ENCODE measurements at regions not wholly inside any gene's neighbourhood (a gene's known extent, or its start where the extent isn't known, plus 50 kb on each side); places are given as distances from the start of the nearest gene placed in this dataset.

DNA sequence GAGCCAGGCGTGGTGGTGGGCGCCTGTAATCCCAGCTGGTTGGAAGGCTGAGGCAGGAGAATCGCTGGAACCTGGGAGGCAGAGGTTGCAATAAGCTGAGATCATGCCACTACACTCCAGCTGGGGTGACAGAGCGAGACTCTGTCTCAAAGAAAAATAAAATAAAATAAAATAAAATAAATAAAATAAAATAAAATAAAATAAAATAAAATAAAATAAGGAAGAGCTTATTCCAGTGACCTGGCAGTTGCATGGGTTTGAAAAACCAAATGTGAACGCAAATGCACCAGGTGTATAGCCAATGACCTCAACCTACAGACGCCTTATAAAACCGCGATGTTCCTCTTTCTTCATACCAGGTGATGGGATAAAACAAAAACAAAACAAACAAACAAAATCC is 995.7 kb downstream of the TYW1 start:
- Histone ChIP-seq H3K9ac (ENCODE audit: low read length in 3 of 3) (no peak overlapping the region), H3K27ac (ENCODE audit: low read depth in 2 of 2, low read length in 2 of 2) (no peak overlapping the region), H3K27me3 (ENCODE audit: control insufficient read depth, insufficient read depth, low read length) (no peaks in the 10 kb centered on the region), H3K4me3 (ENCODE audit: low read length in 3 of 3) (no peak overlapping the region), H3K4me1 (ENCODE audit: control insufficient read depth in 2 of 3, insufficient read depth in 2 of 3, low read depth in 1 of 3, low read length in 3 of 3) (no peaks in the 10 kb centered on the region), H3K36me3 (ENCODE audit: control insufficient read depth in 2 of 3, insufficient read depth in 3 of 3, low read length in 3 of 3) (no peaks in the 10 kb centered on the region), H3K9me3 (ENCODE audit: control insufficient read depth in 2 of 3, insufficient read depth in 1 of 3, low read length in 3 of 3) (no peaks in the 10 kb centered on the region)
- no peak for FAIRE-seq
- TF ChIP-seq, protein P1, sequence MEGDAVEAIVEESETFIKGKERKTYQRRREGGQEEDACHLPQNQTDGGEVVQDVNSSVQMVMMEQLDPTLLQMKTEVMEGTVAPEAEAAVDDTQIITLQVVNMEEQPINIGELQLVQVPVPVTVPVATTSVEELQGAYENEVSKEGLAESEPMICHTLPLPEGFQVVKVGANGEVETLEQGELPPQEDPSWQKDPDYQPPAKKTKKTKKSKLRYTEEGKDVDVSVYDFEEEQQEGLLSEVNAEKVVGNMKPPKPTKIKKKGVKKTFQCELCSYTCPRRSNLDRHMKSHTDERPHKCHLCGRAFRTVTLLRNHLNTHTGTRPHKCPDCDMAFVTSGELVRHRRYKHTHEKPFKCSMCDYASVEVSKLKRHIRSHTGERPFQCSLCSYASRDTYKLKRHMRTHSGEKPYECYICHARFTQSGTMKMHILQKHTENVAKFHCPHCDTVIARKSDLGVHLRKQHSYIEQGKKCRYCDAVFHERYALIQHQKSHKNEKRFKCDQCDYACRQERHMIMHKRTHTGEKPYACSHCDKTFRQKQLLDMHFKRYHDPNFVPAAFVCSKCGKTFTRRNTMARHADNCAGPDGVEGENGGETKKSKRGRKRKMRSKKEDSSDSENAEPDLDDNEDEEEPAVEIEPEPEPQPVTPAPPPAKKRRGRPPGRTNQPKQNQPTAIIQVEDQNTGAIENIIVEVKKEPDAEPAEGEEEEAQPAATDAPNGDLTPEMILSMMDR (IDR thresholded peaks at IDR 0.05; ENCODE audit: borderline replicate concordance, extremely low read depth, insufficient read depth), result no peak
- intact Hi-C loops (cut with DNase I), result no loop called here
- DNase-seq, result no peak

DNA sequence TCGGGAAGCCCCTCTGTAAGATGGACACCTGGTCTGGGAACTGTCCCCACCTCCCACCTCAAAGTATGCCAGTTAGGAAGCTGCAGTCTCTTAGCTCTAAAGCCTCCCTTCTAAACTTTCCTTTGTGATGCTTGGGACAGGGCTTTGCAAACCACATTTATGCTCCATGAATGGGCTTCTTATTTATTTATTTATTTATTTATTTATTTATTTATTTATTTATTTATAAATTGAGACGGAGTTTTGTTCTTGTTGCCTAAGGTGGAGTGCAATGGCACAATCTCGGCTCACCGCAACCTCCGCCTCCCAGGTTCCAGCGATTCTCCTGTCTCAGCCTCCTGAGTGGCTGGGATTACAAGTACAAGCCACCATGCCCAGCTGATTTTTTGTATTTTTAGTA is 1009.4 kb downstream of the TYW1 start:
- intact Hi-C loops (cut with DNase I), result no loop called here
- Histone ChIP-seq H3K27me3 (ENCODE audit: control insufficient read depth, insufficient read depth, low read length) (no peaks in the 10 kb centered on the region), H3K27ac (ENCODE audit: low read depth in 2 of 2, low read length in 2 of 2) (no peak overlapping the region), H3K4me1 (ENCODE audit: control insufficient read depth in 2 of 3, insufficient read depth in 2 of 3, low read depth in 1 of 3, low read length in 3 of 3) (no peaks in the 10 kb centered on the region), H3K36me3 (ENCODE audit: control insufficient read depth in 2 of 3, insufficient read depth in 3 of 3, low read length in 3 of 3) (no peaks in the 10 kb centered on the region), H3K9ac (ENCODE audit: low read length in 3 of 3) (no peak overlapping the region), H3K9me3 (ENCODE audit: control insufficient read depth in 2 of 3, insufficient read depth in 1 of 3, low read length in 3 of 3) (no peaks in the 10 kb centered on the region), H3K4me3 (ENCODE audit: low read length in 3 of 3) (no peak overlapping the region)
- FAIRE-seq (no peak), DNase-seq (no peak)
- TF ChIP-seq, protein P1 (IDR thresholded peaks at IDR 0.05; ENCODE audit: borderline replicate concordance, extremely low read depth, insufficient read depth), result no peak

DNA sequence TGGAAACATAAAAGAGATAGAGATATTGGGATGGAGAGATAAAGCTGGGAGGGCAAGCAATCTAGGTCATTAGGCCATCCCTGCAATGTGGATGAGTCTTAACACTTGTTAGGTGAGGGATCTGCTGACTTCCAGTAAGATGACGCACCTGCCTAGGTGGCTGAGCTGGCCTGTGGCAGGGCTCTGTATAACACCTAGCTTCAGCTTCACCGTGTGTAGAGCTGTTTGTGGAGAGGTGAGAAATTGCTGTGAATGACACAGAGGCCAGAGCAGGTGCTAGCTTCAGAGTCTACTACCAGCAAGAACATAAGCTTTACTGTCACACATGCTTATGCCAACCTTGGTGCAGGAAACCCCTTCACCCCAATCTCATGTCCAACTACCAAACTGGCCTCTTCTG is 1010.0 kb downstream of the TYW1 start:
- TF ChIP-seq, protein P1 (IDR thresholded peaks at IDR 0.05; ENCODE audit: borderline replicate concordance, extremely low read depth, insufficient read depth), result no peak
- no peak overlapping the region for H3K27ac ChIP-seq (ENCODE audit: low read depth in 2 of 2, low read length in 2 of 2)
- no peaks in the 10 kb centered on the region for H3K9me3 ChIP-seq (ENCODE audit: control insufficient read depth in 2 of 3, insufficient read depth in 1 of 3, low read length in 3 of 3)
- DNase-seq (no peak), FAIRE-seq (no peak)
- no peak overlapping the region for H3K4me3 ChIP-seq (ENCODE audit: low read length in 3 of 3)
- intact Hi-C loops (cut with DNase I), result no loop called here
- H3K4me1 ChIP-seq (ENCODE audit: control insufficient read depth in 2 of 3, insufficient read depth in 2 of 3, low read depth in 1 of 3, low read length in 3 of 3), result no peaks in the 10 kb centered on the region
- no peaks in the 10 kb centered on the region for H3K36me3 ChIP-seq (ENCODE audit: control insufficient read depth in 2 of 3, insufficient read depth in 3 of 3, low read length in 3 of 3)
- no peaks in the 10 kb centered on the region for H3K27me3 ChIP-seq (ENCODE audit: control insufficient read depth, insufficient read depth, low read length)
- H3K9ac ChIP-seq (ENCODE audit: low read length in 3 of 3), result no peak overlapping the region

DNA sequence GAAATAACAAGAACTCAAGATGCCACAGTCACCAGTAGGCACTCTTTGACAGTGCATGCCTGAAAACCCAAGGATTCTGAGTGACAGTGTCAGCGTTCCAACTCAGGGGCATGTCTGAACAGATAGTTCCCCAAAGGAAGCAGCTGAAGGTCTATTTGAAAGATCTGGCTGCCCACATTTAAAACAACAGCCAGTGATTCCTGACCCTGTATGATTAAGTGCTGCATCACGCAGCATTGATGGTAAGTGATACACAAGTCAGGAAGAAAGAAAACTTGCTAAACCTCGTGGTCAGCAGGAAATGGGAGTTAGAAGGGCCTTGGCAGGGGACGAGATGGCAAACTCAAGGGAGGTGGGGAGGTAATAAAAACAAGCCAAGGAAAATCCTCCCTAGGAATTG is 1013.1 kb downstream of the TYW1 start:
- TF ChIP-seq, protein P1 (IDR thresholded peaks at IDR 0.05; ENCODE audit: borderline replicate concordance, extremely low read depth, insufficient read depth), result no peak
- intact Hi-C loops (cut with DNase I), result no loop called here
- no peak overlapping the region for H3K9ac ChIP-seq (ENCODE audit: low read length in 3 of 3)
- H3K9me3 ChIP-seq (ENCODE audit: control insufficient read depth in 2 of 3, insufficient read depth in 1 of 3, low read length in 3 of 3), result no peaks in the 10 kb centered on the region
- no peaks in the 10 kb centered on the region for H3K27me3 ChIP-seq (ENCODE audit: control insufficient read depth, insufficient read depth, low read length)
- DNase-seq (no peak), FAIRE-seq (no peak)
- H3K36me3 ChIP-seq (ENCODE audit: control insufficient read depth in 2 of 3, insufficient read depth in 3 of 3, low read length in 3 of 3), result no peaks in the 10 kb centered on the region
- H3K4me1 ChIP-seq (ENCODE audit: control insufficient read depth in 2 of 3, insufficient read depth in 2 of 3, low read depth in 1 of 3, low read length in 3 of 3), result no peaks in the 10 kb centered on the region
- H3K4me3 ChIP-seq (ENCODE audit: low read length in 3 of 3), result no peak overlapping the region
- no peak overlapping the region for H3K27ac ChIP-seq (ENCODE audit: low read depth in 2 of 2, low read length in 2 of 2)

Data from kidney (tissue), 13 donors.